ENCODE measurements at regions not wholly inside any gene's neighbourhood (a gene's known extent, or its start where the extent isn't known, plus 50 kb on each side); places are given as distances from the start of the nearest gene placed in this dataset.

DNA sequence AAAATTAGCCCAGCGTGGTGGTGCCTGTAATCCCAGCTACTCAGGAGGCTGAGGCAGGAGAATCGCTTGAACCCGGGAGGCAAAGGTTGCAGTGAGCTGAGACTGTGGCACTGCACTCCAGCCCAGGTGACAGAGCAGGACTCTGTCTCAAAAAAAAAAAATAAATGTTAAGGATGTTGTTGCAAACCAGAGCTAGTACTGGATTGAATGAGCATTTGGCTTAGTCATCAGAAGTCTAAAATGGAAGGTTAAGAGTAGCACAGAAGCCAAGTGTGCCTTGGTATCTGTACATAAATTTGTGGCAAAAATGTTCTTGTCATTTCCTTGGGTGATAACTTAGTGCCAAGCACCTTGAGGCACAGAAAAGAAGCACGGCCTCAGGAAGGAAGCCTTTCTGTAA lies 50.6 kb upstream of the MED9 start (continued):
- TF ChIP-seq CBX2 (IDR thresholded peaks at IDR 0.05; ENCODE audit: insufficient read depth, low read length, poor library complexity, severe bottlenecking) (no peak), FOXP4 (CRISPR knock-in tag; IDR thresholded peaks at IDR 0.05; ENCODE audit: borderline replicate concordance) (no peak), XRCC5 (IDR thresholded peaks at IDR 0.05; ENCODE audit: low read depth, low read length) (no peak)
